ENCODE measurements at regions not wholly inside any gene's neighbourhood (a gene's known extent, or its start where the extent isn't known, plus 50 kb on each side); places are given as distances from the start of the nearest gene placed in this dataset.

DNA sequence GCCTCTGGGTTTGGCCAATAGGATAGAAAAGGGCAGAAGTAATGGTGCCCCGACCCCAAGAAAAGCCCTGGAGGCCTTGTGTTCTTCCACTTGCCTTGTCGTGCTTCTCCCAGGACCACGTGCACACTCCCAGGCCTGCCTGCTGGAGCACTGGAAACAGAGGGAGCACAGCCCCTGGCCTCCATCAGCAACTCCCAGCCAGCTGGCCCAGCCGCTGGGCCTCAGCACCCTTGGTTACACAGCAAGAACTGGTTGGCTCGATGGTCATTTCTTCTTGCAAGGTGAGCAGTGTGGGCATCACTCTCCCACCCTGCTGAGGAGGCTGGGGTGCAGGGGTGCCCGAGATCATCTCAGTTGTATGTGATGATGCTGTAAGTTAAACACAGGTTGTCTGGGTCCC lies 69.2 kb upstream of the CST7 start:
- H3K9me3 Mint-ChIP-seq: peaks cover 4 to 22% (median 10%) of the 10 kb centered on the region in 7 donors
- no peak overlapping the region for H3K27ac Mint-ChIP-seq
- DNase-seq (no peak), ATAC-seq (ENCODE audit: low read depth in 2 of 2) (no peak)
- no peak overlapping the region for H3K4me3 Mint-ChIP-seq
- peaks cover 7 to 14% of the 10 kb centered on the region in 2 donors for H3K36me3 Mint-ChIP-seq
- peaks cover 8 to 16% (median 11%) of the 10 kb centered on the region in 3 donors for H3K27me3 Mint-ChIP-seq
- no peaks in the 10 kb centered on the region for H3K4me1 Mint-ChIP-seq

DNA sequence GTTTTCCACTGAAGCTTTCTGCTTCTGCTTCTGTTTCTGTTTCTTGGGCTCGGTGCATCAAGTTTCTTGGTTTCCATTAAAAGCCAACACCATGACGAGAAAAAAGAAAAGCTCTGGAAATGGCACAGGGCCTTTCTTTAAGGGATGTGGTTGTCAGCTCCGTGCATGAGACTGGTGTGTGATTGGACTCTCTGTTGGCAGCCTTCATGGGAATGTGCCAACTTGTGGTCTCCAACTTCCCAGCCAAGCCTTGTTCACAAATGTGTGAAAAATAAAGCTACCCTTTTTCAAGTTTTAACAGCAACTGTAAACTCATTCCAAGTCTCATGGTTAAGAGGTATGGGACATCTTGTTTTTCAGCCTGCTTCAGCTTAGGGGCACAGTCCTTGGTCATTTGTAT lies 68.7 kb upstream of the CST7 start:
- H3K27me3 Mint-ChIP-seq: peaks cover 7 to 16% (median 9%) of the 10 kb centered on the region in 3 donors

DNA sequence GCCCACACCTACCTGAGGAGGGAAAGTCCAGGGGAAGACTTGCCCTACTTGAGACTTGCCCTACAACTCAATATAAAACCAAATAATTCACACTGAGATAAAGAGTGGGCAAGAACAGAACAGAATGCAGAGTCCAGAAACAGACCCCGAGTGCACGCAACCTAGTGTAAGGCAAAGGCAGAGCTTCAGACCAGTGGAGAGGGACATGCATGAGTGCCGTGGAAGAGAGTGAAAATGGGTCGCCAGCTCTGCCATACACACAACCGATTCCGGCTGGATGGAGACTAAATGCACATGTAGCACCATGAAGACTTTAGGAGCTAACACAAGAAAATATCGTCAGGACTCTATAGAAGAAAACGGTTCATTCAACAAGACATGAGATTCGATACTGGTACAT lies 58.8 kb upstream of the CST7 start:
- no peak overlapping the region for H3K4me3 Mint-ChIP-seq
- no peak overlapping the region for H3K27ac Mint-ChIP-seq
- H3K36me3 Mint-ChIP-seq: no peaks in the 10 kb centered on the region
- H3K9me3 Mint-ChIP-seq: peaks cover 0 to 2% (median 0%) of the 10 kb centered on the region in 7 donors
- no peak for ATAC-seq (ENCODE audit: low read depth in 2 of 2)
- no peak for DNase-seq
- peaks cover 0 to 6% (median 0%) of the 10 kb centered on the region in 3 donors for H3K27me3 Mint-ChIP-seq
- no peaks in the 10 kb centered on the region for H3K4me1 Mint-ChIP-seq

More for the DNA sequence above, 68.7 kb upstream of the CST7 start:
- H3K4me3 Mint-ChIP-seq: no peak overlapping the region
- H3K36me3 Mint-ChIP-seq: peaks cover 7 to 14% of the 10 kb centered on the region in 2 donors
- H3K27ac Mint-ChIP-seq: no peak overlapping the region
- peaks cover 4 to 22% (median 10%) of the 10 kb centered on the region in 7 donors for H3K9me3 Mint-ChIP-seq
- no peak for ATAC-seq (ENCODE audit: low read depth in 2 of 2)
- no peak for DNase-seq
- no peaks in the 10 kb centered on the region for H3K4me1 Mint-ChIP-seq

DNA sequence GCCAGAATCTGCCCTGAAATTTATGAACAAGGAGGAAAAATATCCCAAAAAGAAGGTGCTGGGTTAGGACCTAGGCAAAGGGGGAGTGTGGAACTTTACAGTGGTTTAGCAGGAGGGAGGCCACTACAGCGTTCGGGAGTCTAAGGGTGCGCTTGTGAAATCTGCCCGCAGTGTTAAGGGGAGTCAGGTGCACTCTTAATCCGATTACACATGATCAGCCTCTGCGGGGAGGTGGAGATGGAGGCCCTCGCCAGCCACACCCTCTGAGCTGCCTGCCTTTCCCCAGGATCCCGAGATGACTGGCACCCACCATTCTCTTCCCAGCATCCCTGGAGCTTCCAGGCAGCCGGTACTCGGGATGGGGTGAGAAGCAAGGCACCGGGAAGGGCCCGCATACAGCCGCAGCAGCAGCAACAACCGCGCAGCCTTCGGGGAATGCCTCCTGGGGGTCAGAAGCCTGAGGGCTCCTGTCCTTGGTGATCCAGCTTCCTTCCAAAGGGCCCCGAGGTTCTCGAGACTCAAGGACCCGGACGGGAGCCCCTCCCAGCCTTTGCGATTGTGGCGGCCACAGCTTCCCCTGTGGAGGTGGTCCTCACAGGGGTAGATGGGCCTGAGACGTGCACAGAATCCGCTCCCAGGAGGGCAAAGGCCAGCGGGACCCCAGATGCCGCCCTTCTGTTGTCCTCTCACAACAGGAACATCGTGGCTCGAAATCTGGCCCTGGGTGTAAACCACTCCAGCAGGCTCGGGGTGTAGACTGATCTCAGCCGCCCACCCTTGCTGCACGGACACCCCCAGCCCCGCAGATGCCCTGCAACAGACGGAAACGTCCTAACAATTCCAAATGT lies 57.3 kb upstream of the CST7 start:
- no peak for ATAC-seq (ENCODE audit: low read depth in 2 of 2)
- H3K4me1 Mint-ChIP-seq: no peaks in the 10 kb centered on the region
- peaks cover 0 to 14% (median 0%) of the 10 kb centered on the region in 7 donors for H3K9me3 Mint-ChIP-seq
- H3K27me3 Mint-ChIP-seq: peaks cover 0 to 6% (median 0%) of the 10 kb centered on the region in 3 donors
- no peak for DNase-seq
- no peak overlapping the region for H3K27ac Mint-ChIP-seq
- no peaks in the 10 kb centered on the region for H3K36me3 Mint-ChIP-seq
- no peak overlapping the region for H3K4me3 Mint-ChIP-seq

DNA sequence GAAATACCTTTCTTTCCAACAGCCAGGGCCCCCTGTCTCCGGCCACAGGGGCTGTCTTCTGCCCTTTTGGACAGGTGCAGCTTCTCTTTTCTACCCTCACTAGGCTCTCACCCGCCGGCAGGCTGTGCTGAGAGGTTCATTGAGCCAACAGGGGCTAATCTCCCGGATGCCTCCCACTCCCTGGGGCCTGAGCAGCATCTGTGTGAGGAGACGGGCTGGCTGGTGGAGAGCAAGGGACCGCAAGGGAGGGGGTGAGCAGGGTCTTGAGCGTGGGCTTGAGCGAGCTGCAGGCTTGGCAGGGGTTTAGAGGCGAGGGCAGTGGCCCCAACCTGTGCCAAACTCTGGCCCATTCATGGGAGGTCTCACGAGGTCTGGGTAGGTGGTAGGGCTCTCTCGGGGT lies 56.5 kb upstream of the CST7 start:
- H3K36me3 Mint-ChIP-seq: no peaks in the 10 kb centered on the region
- peaks cover 0 to 6% (median 0%) of the 10 kb centered on the region in 3 donors for H3K27me3 Mint-ChIP-seq
- DNase-seq: no peak
- no peak overlapping the region for H3K27ac Mint-ChIP-seq
- ATAC-seq (ENCODE audit: low read depth in 2 of 2): no peak
- H3K4me1 Mint-ChIP-seq: no peaks in the 10 kb centered on the region
- H3K4me3 Mint-ChIP-seq: no peak overlapping the region
- H3K9me3 Mint-ChIP-seq: peaks cover 0 to 14% (median 0%) of the 10 kb centered on the region in 7 donors

DNA sequence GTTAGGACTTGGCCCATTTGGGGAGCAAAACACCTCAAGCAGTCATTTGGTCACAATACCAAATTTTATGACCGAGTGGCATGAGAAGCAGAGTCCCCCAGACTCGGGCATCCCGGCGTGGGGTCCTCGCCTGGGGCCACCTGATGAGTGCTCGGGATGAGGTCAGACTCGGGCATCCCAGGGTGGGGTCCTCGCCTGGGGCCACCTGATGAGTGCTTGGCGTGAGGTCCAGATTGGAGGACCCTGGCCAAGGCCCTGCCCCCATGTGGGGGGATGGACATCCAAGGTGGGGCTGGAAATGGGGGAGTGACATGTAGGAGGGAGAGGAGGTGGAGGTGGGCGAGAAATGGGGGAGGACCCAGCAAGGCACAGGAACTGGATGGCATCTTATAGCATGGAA lies 56.1 kb upstream of the CST7 start:
- Mint-ChIP-seq H3K27me3 (peaks cover 0 to 6% (median 0%) of the 10 kb centered on the region in 3 donors), H3K9me3 (peaks cover 0 to 14% (median 0%) of the 10 kb centered on the region in 7 donors), H3K4me1 (no peaks in the 10 kb centered on the region), H3K27ac (no peak overlapping the region), H3K36me3 (no peaks in the 10 kb centered on the region), H3K4me3 (no peak overlapping the region)
- ATAC-seq (ENCODE audit: low read depth in 2 of 2) (no peak), DNase-seq (no peak)

DNA sequence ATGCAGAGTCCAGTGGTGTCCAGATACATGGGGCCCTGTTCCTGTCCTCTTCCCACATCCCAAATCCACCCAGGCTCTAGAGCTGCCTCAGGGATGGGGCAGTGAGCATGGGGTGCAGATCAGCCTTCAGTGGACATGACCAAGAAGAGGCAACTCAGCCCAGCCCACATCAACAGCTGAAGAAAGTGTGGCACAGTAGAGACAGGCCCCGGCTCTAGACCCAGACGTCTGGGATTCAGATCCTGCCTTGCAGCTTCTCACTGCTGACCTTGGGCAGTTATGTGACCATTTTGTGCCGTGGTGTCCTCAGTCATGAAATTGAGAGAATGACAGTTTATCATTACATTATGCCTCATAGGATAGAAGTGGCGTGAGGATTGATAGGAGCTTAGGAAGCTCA lies 54.6 kb upstream of the CST7 start:
- Mint-ChIP-seq H3K9me3 (peaks cover 9 to 26% (median 11%) of the 10 kb centered on the region in 7 donors), H3K27me3 (peaks cover 0 to 6% (median 3%) of the 10 kb centered on the region in 3 donors), H3K27ac (no peak overlapping the region), H3K36me3 (peaks cover 2 to 12% of the 10 kb centered on the region in 2 donors), H3K4me3 (no peak overlapping the region), H3K4me1 (no peaks in the 10 kb centered on the region)
- ATAC-seq (ENCODE audit: low read depth in 2 of 2) (no peak), DNase-seq (no peak)

DNA sequence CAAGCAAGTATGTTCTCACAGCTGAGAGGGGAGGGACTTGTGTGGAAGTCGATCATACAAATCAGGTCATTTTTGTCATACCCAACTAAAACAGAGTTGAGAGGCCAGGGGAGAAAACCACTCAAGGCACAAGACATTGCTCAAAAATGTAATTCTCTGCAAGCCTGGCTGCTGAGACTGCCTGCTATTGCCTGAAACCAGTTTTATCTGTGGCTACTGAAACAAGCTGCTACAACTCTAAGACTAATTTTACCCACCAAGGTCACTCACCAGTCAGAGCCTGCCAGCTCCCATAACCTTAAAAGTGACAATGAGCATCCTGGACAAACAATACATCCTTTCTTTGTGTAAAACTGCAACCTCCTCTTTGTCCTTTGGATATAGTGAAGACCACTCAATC lies 54.1 kb upstream of the CST7 start:
- H3K36me3 Mint-ChIP-seq: peaks cover 6 to 16% of the 10 kb centered on the region in 2 donors
- ATAC-seq (ENCODE audit: low read depth in 2 of 2): no peak
- H3K27me3 Mint-ChIP-seq: peaks cover 3 to 6% (median 5%) of the 10 kb centered on the region in 3 donors
- DNase-seq: no peak
- H3K27ac Mint-ChIP-seq: no peak overlapping the region
- peaks cover 14 to 30% (median 15%) of the 10 kb centered on the region in 7 donors for H3K9me3 Mint-ChIP-seq
- H3K4me1 Mint-ChIP-seq: no peaks in the 10 kb centered on the region
- no peak overlapping the region for H3K4me3 Mint-ChIP-seq

DNA sequence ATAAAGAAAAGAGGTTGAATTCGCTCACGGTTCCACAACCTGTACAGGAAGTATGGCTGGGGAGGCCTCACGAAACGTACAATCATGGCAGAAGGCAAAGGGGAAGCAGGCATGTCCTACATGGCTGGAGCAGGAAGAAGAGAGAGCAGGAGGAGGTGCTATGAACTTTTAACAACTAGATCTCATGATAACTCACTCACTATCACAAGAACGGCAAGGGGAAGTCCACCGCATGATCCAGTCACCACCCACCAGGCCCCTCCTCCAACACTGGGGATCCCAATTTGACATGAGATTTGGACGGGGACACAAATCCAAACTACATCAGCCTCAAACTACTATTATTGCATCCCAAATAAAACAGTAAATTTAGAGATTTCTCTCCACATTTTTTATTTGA lies 53.6 kb upstream of the CST7 start:
- no peak for DNase-seq
- ATAC-seq (ENCODE audit: low read depth in 2 of 2): no peak
- Mint-ChIP-seq H3K27ac (no peak overlapping the region), H3K27me3 (peaks cover 3 to 9% (median 6%) of the 10 kb centered on the region in 3 donors), H3K36me3 (peaks cover 6 to 21% of the 10 kb centered on the region in 2 donors), H3K9me3 (peaks cover 14 to 34% (median 18%) of the 10 kb centered on the region in 7 donors), H3K4me1 (no peaks in the 10 kb centered on the region), H3K4me3 (no peak overlapping the region)

DNA sequence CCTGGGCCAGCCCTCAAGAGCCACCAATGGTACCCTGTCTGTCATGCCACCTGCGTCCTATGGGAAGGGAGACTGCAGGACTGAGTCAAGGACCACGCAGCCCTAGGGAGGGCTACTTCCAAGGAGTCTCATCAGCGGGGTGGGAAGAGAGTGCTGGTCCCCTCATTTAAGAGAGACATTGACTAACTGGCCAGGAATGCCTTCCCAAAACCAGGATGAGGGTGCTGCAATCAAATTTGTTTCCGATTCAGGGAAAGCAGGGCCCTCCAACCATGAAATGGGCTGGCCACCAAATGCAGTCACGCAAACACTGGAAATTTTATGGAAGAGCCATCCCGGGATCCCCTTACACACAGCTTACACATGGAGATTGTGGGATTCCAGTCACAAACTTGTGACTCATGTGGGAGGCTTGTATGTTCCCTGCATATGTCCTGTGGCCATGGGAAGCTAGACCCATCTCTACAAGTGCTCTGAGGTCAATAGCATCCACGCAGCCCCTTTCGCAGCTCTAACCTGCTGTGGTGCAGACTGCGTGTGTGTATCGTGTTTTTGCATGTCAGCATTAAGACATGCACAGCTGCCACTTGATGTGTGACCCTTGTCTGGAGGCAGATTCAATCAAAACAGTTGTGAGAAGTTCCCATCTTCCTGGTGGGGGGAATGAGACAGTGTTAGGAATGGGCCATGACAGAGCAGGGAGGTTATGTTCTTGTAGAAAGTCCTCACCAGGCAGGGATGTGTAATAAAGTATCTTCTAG lies 53.0 kb upstream of the CST7 start:
- DNase-seq (no peak), ATAC-seq (ENCODE audit: low read depth in 2 of 2) (no peak)
- Mint-ChIP-seq H3K9me3 (peaks cover 14 to 35% (median 18%) of the 10 kb centered on the region in 7 donors), H3K4me3 (no peak overlapping the region), H3K4me1 (no peaks in the 10 kb centered on the region), H3K36me3 (peaks cover 6 to 22% of the 10 kb centered on the region in 2 donors), H3K27ac (no peak overlapping the region), H3K27me3 (peaks cover 3 to 9% (median 6%) of the 10 kb centered on the region in 3 donors)

DNA sequence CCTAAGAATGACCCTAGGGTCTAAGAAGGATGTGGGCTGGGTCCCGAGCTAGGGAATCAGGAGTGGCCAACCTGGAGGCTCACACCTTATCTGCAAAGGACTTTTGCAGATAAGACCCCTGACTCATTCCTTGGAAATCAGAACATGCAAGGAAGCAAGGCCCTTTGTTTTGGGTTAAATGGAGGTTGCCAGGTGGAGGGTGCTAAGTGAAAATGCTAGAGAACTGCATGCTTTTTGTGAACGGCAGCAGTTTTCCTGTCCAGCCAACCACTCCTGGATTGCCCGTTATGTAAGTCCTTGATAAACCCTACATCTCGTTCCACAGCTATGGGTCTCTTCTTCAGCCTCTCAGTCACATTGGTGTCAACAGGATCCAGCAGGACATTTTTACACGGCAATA lies 52.1 kb upstream of the CST7 start:
- peak overlapping the region in 1 of 8 donors; percentile 25 for H3K4me3 Mint-ChIP-seq
- H3K27ac Mint-ChIP-seq: no peak overlapping the region
- no peak for DNase-seq
- H3K27me3 Mint-ChIP-seq: peaks cover 3 to 9% (median 6%) of the 10 kb centered on the region in 3 donors
- no peaks in the 10 kb centered on the region for H3K4me1 Mint-ChIP-seq
- no peak for ATAC-seq (ENCODE audit: low read depth in 2 of 2)
- H3K36me3 Mint-ChIP-seq: peaks cover 6 to 22% of the 10 kb centered on the region in 2 donors
- H3K9me3 Mint-ChIP-seq: peaks cover 14 to 35% (median 18%) of the 10 kb centered on the region in 7 donors

DNA sequence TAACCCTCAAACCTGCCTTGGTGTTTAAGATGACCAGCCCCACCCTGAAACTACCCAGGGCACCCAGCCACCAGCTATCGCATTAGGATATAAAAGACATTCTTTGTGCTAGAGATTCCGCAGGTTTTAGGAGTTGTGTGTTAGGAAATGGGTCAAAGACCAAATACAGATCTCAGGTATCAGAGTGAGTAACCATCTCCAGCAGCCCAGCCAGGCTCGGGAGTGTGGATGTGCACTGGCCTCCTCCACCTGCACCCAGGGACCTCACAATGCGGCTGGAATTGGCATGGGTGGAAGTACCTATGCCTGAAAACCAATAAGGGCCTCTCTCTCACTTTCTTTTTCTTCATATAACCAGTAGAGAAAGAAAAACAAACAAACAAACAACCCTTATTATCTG lies 51.1 kb upstream of the CST7 start:
- no peaks in the 10 kb centered on the region for H3K4me1 Mint-ChIP-seq
- peaks cover 14 to 35% (median 18%) of the 10 kb centered on the region in 7 donors for H3K9me3 Mint-ChIP-seq
- no peak overlapping the region for H3K4me3 Mint-ChIP-seq
- peaks cover 6 to 22% of the 10 kb centered on the region in 2 donors for H3K36me3 Mint-ChIP-seq
- DNase-seq (no peak), ATAC-seq (ENCODE audit: low read depth in 2 of 2) (no peak)
- peaks cover 3 to 9% (median 6%) of the 10 kb centered on the region in 3 donors for H3K27me3 Mint-ChIP-seq
- no peak overlapping the region for H3K27ac Mint-ChIP-seq

DNA sequence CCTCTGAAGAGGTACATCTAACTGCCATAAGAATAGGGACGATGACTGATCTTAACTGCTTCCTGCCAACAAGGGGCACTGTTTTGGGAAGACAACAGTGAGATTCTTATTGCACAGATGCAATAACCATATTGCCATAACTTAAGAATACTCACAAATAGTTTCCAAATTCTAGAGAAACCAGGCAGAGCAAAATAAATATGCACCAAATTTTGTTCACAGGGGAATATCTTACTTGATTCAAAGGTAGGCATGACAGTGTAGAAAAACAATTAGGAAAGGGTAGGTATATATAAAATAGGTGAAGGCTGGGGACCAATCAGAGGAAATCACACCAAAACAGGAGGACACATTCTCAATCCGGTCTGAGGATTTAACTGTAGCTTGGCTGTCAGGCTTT lies 49.9 kb upstream of the CST7 start:
- no peak overlapping the region for H3K27ac Mint-ChIP-seq
- DNase-seq: no peak
- H3K27me3 Mint-ChIP-seq: peaks cover 3 to 9% (median 8%) of the 10 kb centered on the region in 3 donors
- ATAC-seq (ENCODE audit: low read depth in 2 of 2): no peak
- no peaks in the 10 kb centered on the region for H3K4me1 Mint-ChIP-seq
- peak overlapping the region in 1 of 8 donors; percentile 71 for H3K4me3 Mint-ChIP-seq
- H3K9me3 Mint-ChIP-seq: peaks cover 14 to 35% (median 20%) of the 10 kb centered on the region in 7 donors
- peaks cover 6 to 22% of the 10 kb centered on the region in 2 donors for H3K36me3 Mint-ChIP-seq

Data from naive B cell (primary cell).